Cardiac fibroblast (primary cell): ENCODE measurements at regions not wholly inside any gene's neighbourhood (a gene's known extent, or its start where the extent isn't known, plus 50 kb on each side); places are given as distances from the start of the nearest gene placed in this dataset.

Source experiments
- DNase-seq, 2 donors: peaks; one replicate each; pipeline versions ENCODE4 v3.0.0 to v3.0.0-alpha.2; 2010; ENCODE audit warnings: low read depth in 2 of 2
- H3K4me3 ChIP-seq, 2 donors: replicated peaks in 1 of 2; 1 replicate in 1 of 2; 2 replicates in 1 of 2; pipeline ENCODE4 v1.5.1; 2011; ENCODE audit warnings: low read depth in 2 of 2, low read length in 2 of 2, mild to moderate bottlenecking in 2 of 2, moderate library complexity in 1 of 2
- TF ChIP-seq, protein P1 (sequence below): IDR thresholded peaks from one replicate; pipeline ENCODE4 v1.5.1; 2011; ENCODE audit warnings: low read depth, mild to moderate bottlenecking, low read length, inconsistent platforms

DNA sequence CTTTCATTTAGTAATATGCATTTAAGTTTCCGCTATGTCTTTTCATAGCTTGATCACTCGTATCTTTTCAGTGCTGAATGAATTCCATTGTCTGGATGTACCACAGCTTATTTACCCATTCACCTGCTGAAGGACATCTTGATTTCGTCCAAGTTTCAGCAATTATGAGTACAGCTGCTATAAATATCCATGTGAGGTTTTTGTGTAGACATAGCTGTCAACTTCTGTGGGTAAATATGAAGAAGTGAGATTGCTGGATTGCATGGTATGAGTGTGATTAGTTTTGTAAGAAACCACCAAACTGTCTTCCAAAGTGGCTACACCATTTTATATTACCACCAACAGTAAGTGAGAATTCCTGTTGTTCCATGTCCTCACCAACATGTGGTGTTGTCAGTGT lies 79.2 kb upstream of the STMND1 start:
- no peak overlapping the region for H3K4me3 ChIP-seq
- DNase-seq, result no peak
- TF ChIP-seq, protein P1, sequence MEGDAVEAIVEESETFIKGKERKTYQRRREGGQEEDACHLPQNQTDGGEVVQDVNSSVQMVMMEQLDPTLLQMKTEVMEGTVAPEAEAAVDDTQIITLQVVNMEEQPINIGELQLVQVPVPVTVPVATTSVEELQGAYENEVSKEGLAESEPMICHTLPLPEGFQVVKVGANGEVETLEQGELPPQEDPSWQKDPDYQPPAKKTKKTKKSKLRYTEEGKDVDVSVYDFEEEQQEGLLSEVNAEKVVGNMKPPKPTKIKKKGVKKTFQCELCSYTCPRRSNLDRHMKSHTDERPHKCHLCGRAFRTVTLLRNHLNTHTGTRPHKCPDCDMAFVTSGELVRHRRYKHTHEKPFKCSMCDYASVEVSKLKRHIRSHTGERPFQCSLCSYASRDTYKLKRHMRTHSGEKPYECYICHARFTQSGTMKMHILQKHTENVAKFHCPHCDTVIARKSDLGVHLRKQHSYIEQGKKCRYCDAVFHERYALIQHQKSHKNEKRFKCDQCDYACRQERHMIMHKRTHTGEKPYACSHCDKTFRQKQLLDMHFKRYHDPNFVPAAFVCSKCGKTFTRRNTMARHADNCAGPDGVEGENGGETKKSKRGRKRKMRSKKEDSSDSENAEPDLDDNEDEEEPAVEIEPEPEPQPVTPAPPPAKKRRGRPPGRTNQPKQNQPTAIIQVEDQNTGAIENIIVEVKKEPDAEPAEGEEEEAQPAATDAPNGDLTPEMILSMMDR, result no peak

DNA sequence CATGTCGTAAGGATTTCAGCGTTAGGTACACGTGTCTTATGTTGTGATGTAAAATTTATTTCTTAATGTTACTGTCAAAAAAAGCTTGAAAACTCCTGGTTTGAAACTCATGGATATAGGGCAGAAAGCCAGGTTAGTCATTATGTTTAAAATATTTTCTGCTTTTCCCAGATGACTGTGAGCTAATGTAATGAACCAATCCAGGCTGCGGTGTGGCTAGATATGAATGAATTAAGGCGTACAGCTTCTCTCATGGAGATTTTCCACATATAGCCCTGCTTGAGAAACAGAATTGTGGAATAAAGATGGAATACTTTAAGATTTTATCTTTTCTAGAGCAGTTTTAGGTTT lies 80.3 kb upstream of the STMND1 start:
- TF ChIP-seq, protein P1, result no peak

DNA sequence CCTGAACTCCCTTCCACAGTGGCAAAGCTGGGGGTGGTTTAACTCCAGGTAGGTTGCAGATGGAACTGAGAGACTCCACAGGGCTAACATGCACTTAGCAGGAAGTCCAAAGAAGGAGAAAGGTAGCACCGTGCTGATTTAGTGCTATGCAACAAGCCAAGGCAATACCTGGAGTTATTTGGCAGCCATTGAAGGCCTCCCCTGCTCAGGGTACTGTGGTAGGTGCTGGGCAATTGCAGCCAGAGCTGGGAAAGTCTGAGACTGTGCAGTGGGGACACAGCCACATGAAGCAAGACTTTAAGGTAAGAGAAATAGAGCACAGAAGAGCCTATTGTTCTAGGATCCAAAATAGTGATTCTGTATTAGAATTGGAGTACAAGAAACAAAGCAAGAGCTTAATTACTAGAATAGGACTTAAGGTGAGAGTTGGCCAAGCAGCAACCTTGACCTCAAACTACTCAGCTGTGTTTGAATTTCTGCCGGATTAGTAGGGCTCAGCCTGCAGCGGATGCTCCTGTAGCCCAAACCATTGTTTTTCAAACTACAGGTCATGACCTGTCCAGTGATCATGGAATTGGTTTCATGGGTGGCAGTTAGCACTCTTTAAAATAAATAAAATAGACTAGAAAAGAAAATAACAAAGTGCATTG lies 80.8 kb upstream of the STMND1 start:
- TF ChIP-seq, protein P1, result no peak
- no peak for DNase-seq
- H3K4me3 ChIP-seq, result no peak overlapping the region

More for the DNA sequence above, 80.3 kb upstream of the STMND1 start:
- H3K4me3 ChIP-seq, result no peak overlapping the region
- peak; percentile 74 to 85 for DNase-seq

DNA sequence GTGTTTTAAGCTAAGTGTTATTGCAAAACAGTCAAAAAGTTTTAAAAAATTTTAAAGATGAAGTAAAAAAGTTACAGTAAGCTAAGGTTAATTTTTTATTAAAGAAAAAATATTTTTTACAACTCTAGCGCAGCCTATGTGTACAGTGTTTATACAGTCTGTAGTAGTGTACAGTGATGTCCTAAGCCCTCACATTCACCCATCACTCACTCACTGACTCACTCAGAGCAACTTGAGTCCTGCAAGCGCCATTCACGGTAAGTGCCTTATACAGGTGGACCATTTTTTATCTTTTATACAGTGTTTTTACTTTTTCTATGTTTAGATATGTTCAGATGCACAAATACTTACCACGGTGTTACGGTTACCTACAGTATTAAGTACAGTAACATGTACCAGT lies 83.4 kb upstream of the STMND1 start:
- H3K4me3 ChIP-seq, result no peak overlapping the region
- no peak for DNase-seq
- TF ChIP-seq, protein P1, result no peak

DNA sequence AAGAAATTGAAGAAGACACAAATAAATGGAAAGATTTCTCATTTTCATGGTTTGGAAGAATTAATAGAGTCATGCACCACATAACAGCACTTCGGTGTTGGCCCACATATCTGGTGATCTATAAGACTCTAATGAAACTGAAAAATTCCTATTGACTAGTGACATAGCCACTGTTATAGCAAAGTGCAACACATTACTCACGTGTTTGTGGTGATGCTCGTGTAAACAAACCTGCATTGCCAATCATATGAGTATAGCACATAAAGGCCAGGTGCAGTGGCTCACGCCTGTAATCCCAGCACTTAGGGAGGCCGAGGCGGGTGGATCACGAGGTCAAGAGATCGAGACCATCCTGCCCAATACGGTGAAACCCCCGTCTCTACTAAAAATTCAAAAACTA lies 84.4 kb upstream of the STMND1 start:
- H3K4me3 ChIP-seq, result no peak overlapping the region
- TF ChIP-seq, protein P1, result no peak
- DNase-seq, result no peak

DNA sequence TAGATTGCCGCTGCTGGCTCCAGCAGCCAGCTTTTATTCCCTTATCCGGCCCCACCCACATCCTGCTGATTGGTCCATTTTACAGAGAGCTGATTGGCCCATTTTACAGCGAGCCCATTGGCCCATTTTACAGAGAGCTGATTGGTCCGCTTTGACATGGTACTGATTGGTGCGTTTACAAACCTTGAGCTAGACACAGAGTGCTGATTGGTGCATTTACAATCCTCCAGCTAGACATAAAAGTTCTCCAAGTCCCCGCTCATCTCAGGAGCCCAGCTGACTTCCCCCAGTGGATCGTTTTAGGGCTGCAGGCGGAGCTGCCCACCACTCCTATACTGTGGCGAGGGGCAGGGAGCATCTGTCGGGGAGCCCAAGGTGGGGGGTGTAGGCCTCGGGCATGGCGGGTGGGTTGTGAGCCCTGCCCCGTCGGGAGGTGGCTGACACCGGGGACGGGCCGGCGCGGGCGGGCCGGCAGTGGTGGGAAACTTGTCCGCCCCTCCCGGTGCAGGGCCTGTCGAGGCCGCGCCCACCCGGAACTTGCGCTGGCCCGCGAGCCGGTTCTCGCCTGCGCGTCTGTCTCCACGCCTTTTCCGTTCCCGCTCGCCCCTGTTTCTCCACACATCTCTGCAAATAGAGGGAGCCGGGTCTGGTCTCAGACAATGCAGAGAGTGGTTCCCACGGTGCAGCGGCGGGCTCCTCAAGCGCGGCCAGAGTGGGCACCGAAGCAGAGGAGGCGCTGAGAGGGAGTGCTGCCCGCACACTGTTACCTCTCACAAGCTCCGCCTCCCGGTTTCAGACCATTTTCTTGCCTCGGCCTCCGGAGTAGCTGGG lies 86.1 kb upstream of the STMND1 start:
- TF ChIP-seq, protein P1, result no peak
- peak; percentile 23 to 45 for DNase-seq
- peak overlapping the region; percentile 21 to 32 for H3K4me3 ChIP-seq
